PC-3 (cell line): ENCODE measurements at regions not wholly inside any gene's neighbourhood (a gene's known extent, or its start where the extent isn't known, plus 50 kb on each side); places are given as distances from the start of the nearest gene placed in this dataset.

Source experiments
- ATAC-seq: fragments of 200-7000 bp; cut with Tn5 transposase; 2 replicates; pipeline ENCODE4 v1.9.1; 2020; ENCODE audit warnings: mild to moderate bottlenecking, moderate library complexity
- BruUV-seq: library from RNA; stranded (reverse); fragments of 400-500 nt; replicated peaks from 2 replicates; lab custom pipeline; 2021; lab: Mats Ljungman, UMichigan
- CTCF ChIA-PET: fragments of 300-600 bp; sonication (Branson Sonifier 250); formaldehyde crosslinking; loops from one replicate; lab custom pipeline; 2022; ENCODE audit warnings: antibody characterized with exemption; lab: Charles Lee
- POLR2A ChIA-PET: fragments of 300-600 bp; sonication (Branson Sonifier 250); formaldehyde crosslinking; loops from one replicate; lab custom pipeline; 2022; ENCODE audit warnings: antibody characterized with exemption; ENCODE audit not compliant: unreplicated experiment; lab: Charles Lee
- DNase-seq: peaks from one replicate; pipeline ENCODE4 v3.0.0-alpha.2; 2015
- H2AFZ ChIP-seq: fragments of 300-600 bp; sonication (generic); 2 replicates; pipeline ENCODE4 v1.6.0; 2016; ENCODE audit warnings: antibody characterized with exemption, low read length
- H3F3A ChIP-seq: fragments of 300-600 bp; sonication (generic); one replicate; pipeline ENCODE4 v1.6.0; 2017; ENCODE audit warnings: antibody characterized with exemption, low read length, control low read depth, mild to moderate bottlenecking; ENCODE audit not compliant: unreplicated experiment
- H3K27ac ChIP-seq: fragments of 300-600 bp; sonication (generic); 2 replicates; pipeline ENCODE4 v1.5.1; 2016; ENCODE audit warnings: mild to moderate bottlenecking, low read length
- H3K27me3 ChIP-seq: fragments of 300-600 bp; sonication (generic); 2 replicates; pipeline ENCODE4 v1.6.1; 2016; ENCODE audit warnings: low read length, mixed read lengths
- H3K36me3 ChIP-seq: fragments of 300-600 bp; sonication (generic); 2 replicates; pipeline ENCODE4 v1.6.1; 2016; ENCODE audit warnings: low read depth, mixed run types, low read length, mixed read lengths
- H3K4me1 ChIP-seq: fragments of 300-600 bp; sonication (generic); 2 replicates; pipeline ENCODE4 v1.5.1; 2016; ENCODE audit warnings: low read length; ENCODE audit not compliant: insufficient read depth
- H3K4me2 ChIP-seq: fragments of 300-600 bp; sonication (generic); 2 replicates; pipeline ENCODE4 v1.6.0; 2016; ENCODE audit warnings: low read length
- H3K4me3 ChIP-seq: fragments of 300-600 bp; sonication (generic); 2 replicates; pipeline ENCODE4 v1.5.1; 2016; ENCODE audit warnings: mild to moderate bottlenecking, low read length, mixed read lengths
- H3K79me2 ChIP-seq: fragments of 300-600 bp; sonication (generic); 2 replicates; pipeline ENCODE4 v1.6.1; 2017; ENCODE audit warnings: low read length, mixed read lengths
- H3K9ac ChIP-seq: fragments of 300-600 bp; sonication (generic); 2 replicates; pipeline ENCODE4 v1.6.0; 2016; ENCODE audit warnings: mild to moderate bottlenecking, low read length
- H3K9me2 ChIP-seq: fragments of 300-600 bp; sonication (generic); replicated peaks from 2 replicates; pipeline ENCODE4 v1.6.1; 2016; ENCODE audit warnings: mixed run types, low read length, mixed read lengths
- H3K9me3 ChIP-seq: fragments of 300-600 bp; sonication (generic); 2 replicates; pipeline ENCODE4 v1.6.1; 2016; ENCODE audit warnings: low read length, mixed read lengths
- H4K20me1 ChIP-seq: fragments of 300-600 bp; sonication (generic); 2 replicates; pipeline ENCODE4 v1.6.1; 2016; ENCODE audit warnings: low read length, mixed read lengths
- CTCF ChIP-seq: fragments of 300-600 bp; sonication (generic); conservative IDR thresholded peaks from 2 replicates; pipeline ENCODE4 v1.5.1; 2017; ENCODE audit warnings: antibody characterized with exemption, low read depth, mild to moderate bottlenecking, low read length
- EZH2 ChIP-seq: fragments of 300-600 bp; sonication (generic); IDR thresholded peaks from one replicate; pipeline ENCODE4 v1.6.1; 2017; ENCODE audit warnings: antibody characterized with exemption, mild to moderate bottlenecking, low read length; ENCODE audit not compliant: unreplicated experiment
- EZH2phosphoT487 ChIP-seq: fragments of 300-600 bp; sonication (generic); IDR thresholded peaks from 2 replicates; pipeline ENCODE4 v1.6.1; 2018; ENCODE audit warnings: mild to moderate bottlenecking, antibody characterized with exemption, low read length, borderline replicate concordance
- intact Hi-C: fragments of 100-400 bp; cut with micrococcal nuclease; formaldehyde crosslinking; loops from 2 replicates; pipeline ENCODE4 v1.9.0; 2023

- CTCF ChIA-PET = no interaction called here
- Histone ChIP-seq H3K36me3 (no peaks in the 10 kb centered on the region), H3K4me1 (no peaks in the 10 kb centered on the region), H3K9me3 (no peaks in the 10 kb centered on the region), H4K20me1 (no peaks in the 10 kb centered on the region), H3K27me3 (no peaks in the 10 kb centered on the region), H3K79me2 (no peaks in the 10 kb centered on the region), H3K4me2 (no peak overlapping the region), H3K9me2 (no peaks in the 10 kb centered on the region), H3K4me3 (no peak overlapping the region), H2AFZ (no peak overlapping the region), H3F3A (no peaks in the 10 kb centered on the region), H3K9ac (no peak overlapping the region), H3K27ac (no peak overlapping the region)
- TF ChIP-seq CTCF (no peak), EZH2phosphoT487 (no peak), EZH2 (no peak)
- POLR2A ChIA-PET = no interaction called here
- BruUV-seq = no TSS peak
- ATAC-seq (no peak), DNase-seq (no peak)
- intact Hi-C loops = no loop called here
These were observed 166.1 kb upstream of the API5 start for GRCh38 chr11:43145653-43146052.

DNA sequence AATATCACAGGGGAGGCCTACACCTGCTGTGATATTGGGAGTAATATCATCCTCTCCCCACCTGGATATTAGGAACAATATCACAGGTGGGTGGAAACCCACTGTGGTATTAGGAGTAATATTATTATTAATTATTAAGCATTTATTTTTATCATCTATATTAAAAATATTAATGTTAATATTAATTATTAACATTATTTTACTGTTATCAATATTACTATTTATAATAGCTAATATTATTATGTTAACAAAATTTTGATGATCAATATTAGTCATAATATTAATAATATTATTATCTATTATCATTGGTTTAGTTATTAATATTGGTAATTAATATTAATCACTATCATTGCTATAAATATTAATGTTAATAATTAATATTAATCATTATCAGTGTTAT is 161.1 kb upstream of the API5 start:
- H4K20me1 ChIP-seq = no peaks in the 10 kb centered on the region
- ATAC-seq (no peak), DNase-seq (no peak)
- no peaks in the 10 kb centered on the region for H3K4me1 ChIP-seq
- TF ChIP-seq EZH2phosphoT487 (no peak), EZH2 (no peak), CTCF (no peak)
- H3K36me3 ChIP-seq = no peaks in the 10 kb centered on the region
- ChIA-PET CTCF (no interaction called here), POLR2A (no interaction called here)
- no peak overlapping the region for H3K27ac ChIP-seq
- H3K9ac ChIP-seq = no peak overlapping the region
- H3K9me3 ChIP-seq = no peaks in the 10 kb centered on the region
- no peak overlapping the region for H3K4me3 ChIP-seq
- H3K9me2 ChIP-seq = no peaks in the 10 kb centered on the region
- BruUV-seq = no TSS peak
- H3F3A ChIP-seq = no peaks in the 10 kb centered on the region
- peaks cover 17% of the 10 kb centered on the region for H3K27me3 ChIP-seq
- no peaks in the 10 kb centered on the region for H3K79me2 ChIP-seq
- H3K4me2 ChIP-seq = no peak overlapping the region
- intact Hi-C loops = no loop called here
- H2AFZ ChIP-seq = no peak overlapping the region

GRCh38 chr11:43164831-43165230 is 147.0 kb upstream of the API5 start:
- no peak overlapping the region for H2AFZ ChIP-seq
- no peaks in the 10 kb centered on the region for H3K27me3 ChIP-seq
- TF ChIP-seq EZH2phosphoT487 = no peak
- TF ChIP-seq CTCF = no peak
- TF ChIP-seq EZH2 = no peak
- no peaks in the 10 kb centered on the region for H3F3A ChIP-seq
- no peak overlapping the region for H3K9ac ChIP-seq
- H3K4me3 ChIP-seq = no peak overlapping the region
- BruUV-seq = no TSS peak
- H3K4me2 ChIP-seq = no peak overlapping the region
- no peaks in the 10 kb centered on the region for H3K36me3 ChIP-seq
- ChIA-PET POLR2A (no interaction called here), CTCF (no interaction called here)
- H3K27ac ChIP-seq = no peak overlapping the region
- H3K79me2 ChIP-seq = no peaks in the 10 kb centered on the region
- ATAC-seq (no peak), DNase-seq (no peak)
- no peaks in the 10 kb centered on the region for H3K4me1 ChIP-seq
- H3K9me2 ChIP-seq = no peaks in the 10 kb centered on the region
- H3K9me3 ChIP-seq = no peaks in the 10 kb centered on the region
- intact Hi-C loops = no loop called here
- H4K20me1 ChIP-seq = no peaks in the 10 kb centered on the region
